Stomach smooth muscle (tissue), 2 donors: ENCODE measurements at regions not wholly inside any gene's neighbourhood (a gene's known extent, or its start where the extent isn't known, plus 50 kb on each side); places are given as distances from the start of the nearest gene placed in this dataset.

Experiments
- H3K27ac ChIP-seq: one replicate; pipeline ENCODE4 v1.7.0; 2013; ENCODE audit warnings: mild to moderate bottlenecking, low read length, inconsistent platforms
- H3K27me3 ChIP-seq, 2 donors: one replicate each; pipeline ENCODE4 v1.7.0; 2013; ENCODE audit warnings: low read length in 2 of 2; ENCODE audit not compliant: insufficient read depth in 2 of 2, control insufficient read depth in 1 of 2
- H3K36me3 ChIP-seq, 2 donors: one replicate each; pipeline ENCODE4 v1.7.0; 2013; ENCODE audit warnings: low read length in 2 of 2; ENCODE audit not compliant: control insufficient read depth in 2 of 2, insufficient read depth in 2 of 2
- H3K4me1 ChIP-seq: one replicate; pipeline ENCODE4 v1.7.0; 2013; ENCODE audit warnings: low read length; ENCODE audit not compliant: control insufficient read depth, insufficient read depth
- H3K4me3 ChIP-seq, 2 donors: one replicate each; pipeline ENCODE4 v1.7.0; 2013; ENCODE audit warnings: low read length in 2 of 2
- H3K9ac ChIP-seq, 2 donors: one replicate each; pipeline ENCODE4 v1.7.0; 2013; ENCODE audit warnings: low read length in 2 of 2, mild to moderate bottlenecking in 1 of 2
- H3K9me3 ChIP-seq, 2 donors: one replicate each; pipeline ENCODE4 v1.7.0; 2013; ENCODE audit warnings: low read length in 2 of 2; ENCODE audit not compliant: control insufficient read depth in 2 of 2
- donor health status: healthy.
- donor health status: Pancreatic carcinoma.

DNA sequence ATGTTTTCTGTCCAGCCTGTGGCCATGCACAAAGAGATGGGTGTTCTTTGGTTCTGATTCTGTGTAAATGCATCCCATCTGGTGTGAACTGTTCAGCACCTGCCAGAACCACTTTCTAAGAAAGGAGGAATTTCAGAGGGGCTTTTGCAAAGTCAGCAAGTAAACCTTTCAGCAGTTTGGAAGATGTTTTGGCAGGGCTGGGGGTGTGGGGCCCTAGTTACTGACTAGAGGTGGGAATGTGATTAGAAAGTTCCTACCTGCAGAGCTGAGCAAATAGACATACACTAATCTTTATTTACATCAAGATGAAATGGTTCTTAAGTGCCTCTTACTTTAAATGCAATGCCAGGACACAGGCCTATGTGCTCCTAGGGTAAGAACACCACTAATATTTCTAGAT lies 378.1 kb upstream of the USP24 start:
- H3K9ac ChIP-seq = no peak overlapping the region
- no peaks in the 10 kb centered on the region for H3K9me3 ChIP-seq
- no peaks in the 10 kb centered on the region for H3K4me1 ChIP-seq
- no peak overlapping the region for H3K27ac ChIP-seq
- no peak overlapping the region for H3K4me3 ChIP-seq
- H3K36me3 ChIP-seq = no peaks in the 10 kb centered on the region
- no peaks in the 10 kb centered on the region for H3K27me3 ChIP-seq

GRCh38 chr1:55592122-55592521 lies 377.0 kb upstream of the USP24 start:
- no peak overlapping the region for H3K27ac ChIP-seq
- H3K9ac ChIP-seq = no peak overlapping the region
- no peak overlapping the region for H3K4me3 ChIP-seq
- no peaks in the 10 kb centered on the region for H3K9me3 ChIP-seq
- no peaks in the 10 kb centered on the region for H3K27me3 ChIP-seq
- H3K4me1 ChIP-seq = no peaks in the 10 kb centered on the region
- H3K36me3 ChIP-seq = no peaks in the 10 kb centered on the region

- Histone ChIP-seq H3K4me3 (no peak overlapping the region), H3K36me3 (no peaks in the 10 kb centered on the region), H3K9me3 (no peaks in the 10 kb centered on the region), H3K27ac (no peak overlapping the region), H3K4me1 (peaks cover 4% of the 10 kb centered on the region), H3K9ac (no peak overlapping the region), H3K27me3 (no peaks in the 10 kb centered on the region)
Observed at GRCh38 chr1:55589671-55590297, 374.6 kb upstream of the USP24 start.

DNA sequence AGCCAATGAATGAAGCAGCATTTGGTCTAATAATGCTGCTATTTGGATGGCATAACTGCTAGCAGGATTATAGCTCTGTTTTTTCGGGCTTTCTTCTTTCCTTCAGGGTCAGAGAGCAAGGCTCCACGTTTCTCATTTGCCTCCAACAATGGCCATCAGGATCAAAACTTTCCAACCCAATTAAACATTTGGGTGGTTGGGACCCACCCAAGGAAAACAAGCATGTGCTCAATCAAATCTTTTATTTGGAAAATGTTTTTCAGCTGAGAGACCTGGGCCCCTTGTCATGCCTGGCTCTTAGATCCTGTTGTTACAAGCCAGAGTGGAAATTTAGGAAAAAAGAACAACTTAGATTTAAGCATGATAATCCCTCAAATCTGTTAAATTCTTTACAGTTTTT lies 373.1 kb upstream of the USP24 start:
- no peaks in the 10 kb centered on the region for H3K36me3 ChIP-seq
- no peak overlapping the region for H3K4me3 ChIP-seq
- H3K27ac ChIP-seq = no peak overlapping the region

GRCh38 chr1:55586771-55587170 lies 371.6 kb upstream of the USP24 start:
- Histone ChIP-seq H3K27ac (no peak overlapping the region), H3K4me1 (peaks cover 4% of the 10 kb centered on the region)

More for the DNA sequence above, 373.1 kb upstream of the USP24 start:
- Histone ChIP-seq H3K4me1 (peaks cover 4% of the 10 kb centered on the region), H3K9me3 (no peaks in the 10 kb centered on the region), H3K27me3 (no peaks in the 10 kb centered on the region), H3K9ac (no peak overlapping the region)

GRCh38 chr1:55585402-55585792 lies 370.2 kb upstream of the USP24 start:
- no peaks in the 10 kb centered on the region for H3K9me3 ChIP-seq
- H3K27ac ChIP-seq = no peak overlapping the region
- H3K4me3 ChIP-seq = no peak overlapping the region
- no peak overlapping the region for H3K9ac ChIP-seq
- no peaks in the 10 kb centered on the region for H3K27me3 ChIP-seq
- H3K36me3 ChIP-seq = no peaks in the 10 kb centered on the region
- peaks cover 4% of the 10 kb centered on the region for H3K4me1 ChIP-seq

More at GRCh38 chr1:55586771-55587170, 371.6 kb upstream of the USP24 start:
- no peaks in the 10 kb centered on the region for H3K27me3 ChIP-seq
- H3K9me3 ChIP-seq = no peaks in the 10 kb centered on the region
- no peak overlapping the region for H3K9ac ChIP-seq
- H3K36me3 ChIP-seq = no peaks in the 10 kb centered on the region
- H3K4me3 ChIP-seq = no peak overlapping the region

DNA sequence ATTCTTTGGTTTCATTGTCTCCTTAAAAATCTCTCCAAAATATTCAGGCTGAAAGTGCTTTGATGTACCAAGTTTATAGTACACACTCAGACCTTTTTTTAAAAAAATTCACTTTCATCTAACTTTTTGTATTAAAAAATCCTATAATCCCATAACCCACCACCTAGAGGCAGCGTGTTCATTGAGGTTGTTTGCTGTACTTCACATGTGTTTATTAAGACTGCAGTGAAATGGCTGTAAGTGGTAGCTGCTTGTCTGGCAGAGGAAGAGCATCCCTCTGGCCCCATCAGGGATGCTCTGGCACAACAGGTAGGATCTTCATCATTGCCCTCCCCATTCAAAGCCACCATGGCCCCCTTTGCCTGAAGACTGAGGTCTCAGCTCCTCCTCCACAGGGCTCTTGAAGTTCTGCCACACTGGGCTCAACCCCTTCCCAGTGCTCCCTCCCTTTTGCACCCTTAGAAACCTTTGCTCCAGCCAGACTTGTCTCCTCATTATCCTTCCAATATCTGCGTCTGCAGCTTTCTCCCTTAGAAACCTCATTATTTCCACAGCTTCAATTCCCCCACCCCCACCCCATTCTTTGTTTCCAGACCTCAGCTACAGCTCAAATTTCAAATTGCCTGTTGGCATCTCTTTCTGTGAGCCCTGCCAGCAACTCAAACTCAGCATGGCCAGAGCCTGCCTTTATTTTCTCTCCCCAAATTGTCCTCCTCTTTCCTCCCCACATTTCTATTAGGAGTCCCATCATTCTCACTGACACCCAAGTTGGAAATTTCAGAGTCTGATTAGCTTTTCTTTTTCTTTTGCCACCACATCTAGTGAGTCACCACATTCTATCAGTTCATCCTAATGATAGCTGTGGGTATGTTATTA lies 369.6 kb upstream of the USP24 start:
- Histone ChIP-seq H3K27ac (no peak overlapping the region), H3K36me3 (no peaks in the 10 kb centered on the region), H3K27me3 (no peaks in the 10 kb centered on the region), H3K4me1 (peaks cover 4% of the 10 kb centered on the region), H3K9ac (no peak overlapping the region), H3K9me3 (no peaks in the 10 kb centered on the region), H3K4me3 (no peak overlapping the region)

DNA sequence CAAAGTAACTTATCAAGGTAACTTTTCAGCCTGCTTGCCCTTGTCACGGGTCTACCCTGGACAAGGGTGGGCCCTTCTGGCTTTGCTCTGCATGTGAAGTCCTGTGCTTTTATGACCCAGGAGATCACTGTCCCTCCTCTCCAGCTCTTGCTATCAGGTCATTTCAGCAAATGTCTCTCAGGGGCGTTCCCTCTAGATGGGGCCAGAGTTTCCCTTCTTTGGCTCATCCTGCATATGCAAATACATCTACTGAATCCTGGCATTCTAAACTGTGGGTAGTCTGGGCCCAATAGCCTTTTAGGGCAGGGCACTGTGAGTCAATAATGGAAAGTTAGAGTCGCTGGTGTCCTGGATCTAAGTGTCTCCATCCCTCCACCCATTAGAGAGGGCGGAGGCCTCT lies 366.9 kb upstream of the USP24 start:
- peaks cover 4% of the 10 kb centered on the region for H3K4me1 ChIP-seq
- no peaks in the 10 kb centered on the region for H3K36me3 ChIP-seq
- H3K9me3 ChIP-seq = no peaks in the 10 kb centered on the region
- H3K27ac ChIP-seq = no peak overlapping the region
- peaks cover 0 to 2% of the 10 kb centered on the region in 2 donors for H3K27me3 ChIP-seq
- H3K9ac ChIP-seq = no peak overlapping the region
- H3K4me3 ChIP-seq = no peak overlapping the region

DNA sequence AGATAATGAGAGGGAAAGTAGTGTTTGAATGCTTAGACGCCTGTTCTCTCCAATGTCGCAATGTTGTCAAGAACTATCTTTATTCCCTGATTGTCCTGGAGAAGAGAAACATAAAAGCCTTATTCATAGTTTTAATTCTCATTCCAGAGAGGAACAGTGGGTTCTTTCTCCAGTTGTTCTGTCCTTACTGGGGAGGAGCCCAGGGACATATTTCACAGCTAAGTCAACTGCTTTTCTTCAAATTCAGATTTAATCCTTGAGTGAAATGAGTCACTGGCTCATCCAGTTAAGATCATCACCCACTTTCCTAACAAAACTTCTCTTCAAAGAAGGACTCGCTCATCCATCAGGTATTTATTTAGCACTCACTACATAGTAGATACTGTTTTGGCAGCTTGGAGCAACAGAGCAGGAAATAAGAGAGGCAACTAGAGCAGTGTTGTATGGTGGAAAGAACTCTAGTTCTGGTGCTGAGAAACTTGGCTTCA lies 365.7 kb upstream of the USP24 start:
- Histone ChIP-seq H3K9me3 (no peaks in the 10 kb centered on the region), H3K9ac (no peak overlapping the region), H3K4me3 (no peak overlapping the region), H3K27me3 (peaks cover 0 to 2% of the 10 kb centered on the region in 2 donors), H3K36me3 (no peaks in the 10 kb centered on the region), H3K27ac (no peak overlapping the region), H3K4me1 (peaks cover 4% of the 10 kb centered on the region)

GRCh38 chr1:55579332-55580001 lies 364.3 kb upstream of the USP24 start:
- no peak overlapping the region for H3K4me3 ChIP-seq
- H3K27ac ChIP-seq = no peak overlapping the region
- H3K9me3 ChIP-seq = no peaks in the 10 kb centered on the region
- H3K9ac ChIP-seq = no peak overlapping the region
- no peaks in the 10 kb centered on the region for H3K36me3 ChIP-seq
- H3K27me3 ChIP-seq = peaks cover 0 to 2% of the 10 kb centered on the region in 2 donors
- H3K4me1 ChIP-seq = no peaks in the 10 kb centered on the region
